H1 (cell line): ENCODE measurements at regions not wholly inside any gene's neighbourhood (a gene's known extent, or its start where the extent isn't known, plus 50 kb on each side); places are given as distances from the start of the nearest gene placed in this dataset.

Source experiments
- CTCF ChIA-PET: fragments of 300-600 bp; sonication (Branson Sonifier 250); formaldehyde crosslinking; loops from one replicate; lab custom pipeline; 2021; ENCODE audit not compliant: partially characterized antibody; lab: Charles Lee
- POLR2A ChIA-PET: fragments of 300-600 bp; sonication (Branson Sonifier 250); formaldehyde crosslinking; loops from one replicate; lab custom pipeline; 2021; ENCODE audit warnings: inconsistent platforms; ENCODE audit not compliant: partially characterized antibody; lab: Charles Lee
- DNase-seq, 2 experiments: peaks; one replicate each; pipeline versions ENCODE4 v3.0.0 to v3.0.0-alpha.2; 2010 to 2022; ENCODE audit warnings: low spot score in 2 of 2, low read depth in 1 of 2, mixed read lengths in 1 of 2
- FAIRE-seq: peaks from 2 replicates; lab custom pipeline; 2011; peaks lifted over from hg19 to GRCh38; lab: Jason Lieb, UNC
- H2AFZ ChIP-seq: 2 replicates; pipeline ENCODE4 v1.8.1; 2012; ENCODE audit warnings: low read length, inconsistent platforms
- H2AK5ac ChIP-seq: 2 replicates; pipeline ENCODE4 v1.6.1; 2013; ENCODE audit warnings: low read depth, low read length
- H2BK120ac ChIP-seq: replicated peaks from 2 replicates; pipeline ENCODE3; 2013; ENCODE audit warnings: low read depth, low read length, inconsistent platforms
- H2BK12ac ChIP-seq: 2 replicates; pipeline ENCODE4 v1.6.1; 2013; ENCODE audit warnings: low read depth, low read length
- H2BK15ac ChIP-seq: 2 replicates; pipeline ENCODE4 v1.6.1; 2013; ENCODE audit warnings: low read length
- H2BK20ac ChIP-seq: 2 replicates; pipeline ENCODE4 v1.6.1; 2013; ENCODE audit warnings: low read length
- H2BK5ac ChIP-seq: 2 replicates; pipeline ENCODE4 v1.6.1; 2013; ENCODE audit warnings: low read depth, low read length
- H3K14ac ChIP-seq: 2 replicates; pipeline ENCODE4 v1.6.1; 2013; ENCODE audit warnings: inconsistent platforms; ENCODE audit not compliant: insufficient read length
- H3K18ac ChIP-seq: 2 replicates; pipeline ENCODE4 v1.6.1; 2013; ENCODE audit warnings: low read length; ENCODE audit errors: extremely low read depth
- H3K23ac ChIP-seq: 2 replicates; pipeline ENCODE4 v1.6.1; 2013; ENCODE audit warnings: inconsistent platforms; ENCODE audit not compliant: insufficient read length
- H3K23me2 ChIP-seq: 2 replicates; pipeline ENCODE4 v1.6.1; 2013; ENCODE audit warnings: low read depth, low read length
- H3K27ac ChIP-seq: 2 replicates; pipeline ENCODE4 v1.6.1; 2011; ENCODE audit warnings: low read depth, low read length, inconsistent platforms
- H3K27me3 ChIP-seq, 4 experiments: replicated peaks in 1 of 4; 1 replicate in 1 of 4; 2 replicates in 3 of 4; pipeline versions ENCODE4 v1.6.1 to v1.8.1; 2011 to 2013; ENCODE audit warnings: low read length in 3 of 4, mild to moderate bottlenecking in 3 of 4, inconsistent platforms in 2 of 4, mixed read lengths in 2 of 4, moderate library complexity in 1 of 4; ENCODE audit not compliant: control insufficient read depth in 3 of 4, insufficient read depth in 3 of 4; ENCODE audit errors: extremely low read depth in 1 of 4
- H3K36me3 ChIP-seq, 4 experiments: 2 replicates each; pipeline versions ENCODE4 v1.6.1 to v1.8.1; 2011 to 2013; ENCODE audit warnings: mild to moderate bottlenecking in 4 of 4, low read length in 3 of 4, moderate library complexity in 2 of 4, control low read depth in 1 of 4, inconsistent platforms in 1 of 4; ENCODE audit not compliant: insufficient read depth in 4 of 4, control insufficient read depth in 2 of 4
- H3K4ac ChIP-seq: replicated peaks from 2 replicates; pipeline ENCODE3; 2013; ENCODE audit warnings: low read length, low read depth, mixed read lengths, inconsistent platforms; ENCODE audit not compliant: insufficient read length
- H3K4me1 ChIP-seq, 4 experiments: replicated peaks in 1 of 4; 1 replicate in 1 of 4; 2 replicates in 3 of 4; pipeline versions ENCODE4 v1.6.1 to v1.8.1; 2011 to 2013; ENCODE audit warnings: low read length in 3 of 4, inconsistent platforms in 2 of 4, mixed read lengths in 1 of 4; ENCODE audit not compliant: insufficient read depth in 4 of 4, control insufficient read depth in 3 of 4
- H3K4me2 ChIP-seq, 2 experiments: 2 replicates each; pipeline versions ENCODE4 v1.6.1 to v1.8.1; 2011 to 2013; ENCODE audit warnings: low read depth in 2 of 2, low read length in 2 of 2, control low read depth in 1 of 2, inconsistent platforms in 1 of 2, mild to moderate bottlenecking in 1 of 2; ENCODE audit not compliant: insufficient read depth in 1 of 2
- H3K4me3 ChIP-seq, 4 experiments: fragments of 200-600, 300-600 bp in 1 of 4; sonication (generic), shearing (Covaris generic), sonication (Bioruptor Twin) in 1 of 4; 2 replicates each; pipeline versions ENCODE4 v1.5.1 to v1.8.1; 2011 to 2016; ENCODE audit warnings: low read length in 4 of 4, low read depth in 3 of 4, control low read depth in 2 of 4, inconsistent platforms in 2 of 4, mild to moderate bottlenecking in 2 of 4, mixed read lengths in 1 of 4, moderate library complexity in 1 of 4; ENCODE audit not compliant: insufficient read depth in 2 of 4; ENCODE audit errors: extremely low read depth in 1 of 4
- H3K56ac ChIP-seq: replicated peaks from 2 replicates; pipeline ENCODE3; 2013; ENCODE audit warnings: low read depth, mild to moderate bottlenecking, mixed read lengths, low read length, inconsistent platforms; ENCODE audit not compliant: insufficient read length
- H3K79me1 ChIP-seq: 2 replicates; pipeline ENCODE4 v1.6.1; 2013; ENCODE audit warnings: low read depth, low read length, control low read depth
- H3K79me2 ChIP-seq, 2 experiments: 2 replicates each; pipeline versions ENCODE4 v1.6.1 to v1.8.1; 2012 to 2013; ENCODE audit warnings: low read length in 2 of 2, mild to moderate bottlenecking in 2 of 2, inconsistent platforms in 1 of 2; ENCODE audit not compliant: insufficient read depth in 2 of 2, control insufficient read depth in 1 of 2
- H3K9ac ChIP-seq, 4 experiments: replicated peaks in 1 of 4; 1 replicate in 1 of 4; 2 replicates in 3 of 4; pipeline versions ENCODE4 v1.6.1 to v1.8.1; 2011 to 2013; ENCODE audit warnings: low read depth in 3 of 4, low read length in 3 of 4, control low read depth in 2 of 4, mild to moderate bottlenecking in 2 of 4, moderate library complexity in 2 of 4, inconsistent platforms in 1 of 4; ENCODE audit errors: extremely low read depth in 1 of 4
- H3K9me3 ChIP-seq, 2 experiments: 2 replicates each; pipeline versions ENCODE4 v1.6.1 to v1.8.1; 2012 to 2013; ENCODE audit warnings: mild to moderate bottlenecking in 2 of 2, moderate library complexity in 2 of 2, control low read depth in 1 of 2, inconsistent platforms in 1 of 2, low read depth in 1 of 2, low read length in 1 of 2, mixed read lengths in 1 of 2; ENCODE audit not compliant: insufficient read depth in 2 of 2
- H4K20me1 ChIP-seq, 2 experiments: replicated peaks in 1 of 2; 2 replicates each; pipeline versions ENCODE3 to v1.8.1; 2011 to 2013; ENCODE audit warnings: inconsistent platforms in 2 of 2, low read length in 2 of 2, mild to moderate bottlenecking in 1 of 2; ENCODE audit not compliant: insufficient read depth in 2 of 2, control insufficient read depth in 1 of 2
- H4K5ac ChIP-seq: 2 replicates; pipeline ENCODE4 v1.6.1; 2013; ENCODE audit warnings: low read length, low read depth, mixed read lengths, inconsistent platforms; ENCODE audit not compliant: insufficient read length
- H4K8ac ChIP-seq: 2 replicates; pipeline ENCODE4 v1.8.0; 2013; ENCODE audit warnings: mild to moderate bottlenecking, moderate library complexity, low read length, inconsistent platforms; ENCODE audit not compliant: insufficient read depth; ENCODE audit errors: extremely low read depth
- H4K91ac ChIP-seq: replicated peaks from 2 replicates; pipeline ENCODE3; 2013; ENCODE audit warnings: low read length, mixed read lengths, inconsistent platforms; ENCODE audit not compliant: insufficient read length
- CTCF ChIP-seq, 3 experiments: IDR thresholded peaks; 1 replicate in 2 of 3; 2 replicates in 1 of 3; pipeline versions ENCODE4 v1.5.1 to v1.6.1; 2011; ENCODE audit warnings: low read length in 3 of 3, mild to moderate bottlenecking in 3 of 3, inconsistent platforms in 2 of 3, low read depth in 1 of 3, moderate library complexity in 1 of 3; ENCODE audit not compliant: insufficient read depth in 1 of 3; ENCODE audit errors: control extremely low read depth in 1 of 3
- EGR1 ChIP-seq: IDR thresholded peaks from 2 replicates; pipeline ENCODE4 v1.6.1; 2011; ENCODE audit warnings: low read depth, low read length, borderline replicate concordance
- POLR2AphosphoS5 ChIP-seq: IDR thresholded peaks from 2 replicates; pipeline ENCODE4 v1.6.1; 2011; ENCODE audit warnings: low read depth, low read length
- RNF2 ChIP-seq: fragments of 200-900, 300-1000 bp; sonication (generic); IDR thresholded peaks from 2 replicates; pipeline ENCODE4 v1.7.1; 2016; ENCODE audit warnings: borderline replicate concordance, low read depth, mild to moderate bottlenecking, antibody characterized with exemption, low read length; ENCODE audit not compliant: poor library complexity, severe bottlenecking; ENCODE audit errors: missing control alignments
- RXRA ChIP-seq: IDR thresholded peaks from 2 replicates; pipeline ENCODE4 v1.6.1; 2011; ENCODE audit warnings: low read depth, mild to moderate bottlenecking, low read length, moderate library complexity; ENCODE audit not compliant: insufficient read depth
- SP1 ChIP-seq: IDR thresholded peaks from 2 replicates; pipeline ENCODE4 v1.6.1; 2011; ENCODE audit warnings: low read depth, low read length
- TCF12 ChIP-seq: IDR thresholded peaks from 2 replicates; pipeline ENCODE4 v1.6.1; 2011; ENCODE audit warnings: low read depth, mild to moderate bottlenecking, low read length
- WGBS, 2 experiments: shearing (Covaris generic) in 1 of 2; methylation state at CpG; one replicate each; pipeline versions ENCODE4 v1.1.6 to v1.1.7; 2013 to 2015; ENCODE audit warnings: low lambda C conversion rate in 2 of 2, mixed read lengths in 2 of 2, inconsistent platforms in 1 of 2, low coverage in 1 of 2, missing lambda C conversion rate in 1 of 2; ENCODE audit not compliant: insufficient replicate concordance in 2 of 2, insufficient coverage in 1 of 2, insufficient read length in 1 of 2; ENCODE audit errors: extremely low coverage in 1 of 2, missing lambda C conversion rate in 1 of 2; 5-methylcytosine and 5-hydroxymethylcytosine counted together
- TF ChIP-seq, protein P1 (sequence below): IDR thresholded peaks from 2 replicates; pipeline ENCODE4 v1.6.1; 2012; ENCODE audit warnings: low read length, inconsistent platforms

DNA sequence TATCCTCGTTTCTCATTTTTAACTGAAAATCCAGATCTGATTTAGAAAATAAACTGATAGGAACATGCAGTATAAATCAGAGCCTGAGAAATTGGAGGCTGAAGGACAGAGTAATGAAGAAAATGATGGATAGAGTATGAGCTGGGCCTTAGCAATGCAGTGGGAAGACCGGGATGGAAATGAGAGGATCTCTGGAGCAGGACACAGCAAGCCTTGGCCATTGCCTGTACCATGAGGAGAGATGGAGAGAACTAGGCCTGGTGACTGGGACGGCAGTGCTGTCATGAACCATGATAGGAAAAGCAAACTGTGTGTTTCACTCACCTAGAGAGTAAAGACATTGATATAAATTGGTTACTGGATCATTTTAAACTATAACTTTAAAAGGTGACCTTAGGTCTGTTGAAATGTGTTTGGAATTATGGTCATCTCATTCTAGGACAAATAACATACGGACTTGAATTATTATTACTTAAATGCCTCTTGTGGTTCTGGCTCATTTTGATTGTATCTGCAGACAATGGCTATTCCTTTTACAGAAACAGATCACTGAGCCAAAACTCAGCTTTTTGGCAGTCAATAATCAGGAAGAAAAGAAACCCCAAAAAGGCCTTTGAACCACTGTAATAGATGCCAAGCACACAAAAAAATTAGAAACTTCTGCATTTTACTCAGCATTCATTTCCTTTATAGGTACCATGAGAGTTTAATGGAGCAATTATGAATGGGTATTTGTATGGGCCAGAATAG is 251.9 kb upstream of the PRKD1 start:
- no peaks in the 10 kb centered on the region for H3K36me3 ChIP-seq
- H2BK15ac ChIP-seq: no peak overlapping the region
- no peak overlapping the region for H2BK120ac ChIP-seq
- POLR2A ChIA-PET: no interaction called here
- no peak overlapping the region for H2AK5ac ChIP-seq
- no peak overlapping the region for H3K27ac ChIP-seq
- H3K14ac ChIP-seq: no peak overlapping the region
- H3K4me3 ChIP-seq: no peak overlapping the region
- H2BK5ac ChIP-seq: no peak overlapping the region
- H2AFZ ChIP-seq: no peak overlapping the region
- FAIRE-seq (no peak), DNase-seq (no peak)
- H2BK12ac ChIP-seq: no peak overlapping the region
- H4K20me1 ChIP-seq: no peaks in the 10 kb centered on the region
- peaks cover 0 to 1% (median 0%) of the 10 kb centered on the region in 4 experiments; a peak in 1 of 7 replicates for H3K27me3 ChIP-seq
- H3K18ac ChIP-seq: no peak overlapping the region
- 95% methylated on average over 3 of the region's 4 CpGs; no CpG with 5 or more reads in 1 of the 2 experiments for WGBS, 2 experiments
- H3K4ac ChIP-seq: no peak overlapping the region
- H4K91ac ChIP-seq: no peak overlapping the region
- H4K5ac ChIP-seq: no peak overlapping the region
- H3K79me2 ChIP-seq: no peaks in the 10 kb centered on the region
- no peak overlapping the region for H3K9ac ChIP-seq
- H3K23me2 ChIP-seq: no peaks in the 10 kb centered on the region
- H3K79me1 ChIP-seq: no peaks in the 10 kb centered on the region
- no peaks in the 10 kb centered on the region for H3K4me1 ChIP-seq
- H3K23ac ChIP-seq: no peak overlapping the region
- H3K56ac ChIP-seq: no peak overlapping the region
- CTCF ChIA-PET: no interaction called here
- no peaks in the 10 kb centered on the region for H3K9me3 ChIP-seq
- H4K8ac ChIP-seq: no peak overlapping the region
- H2BK20ac ChIP-seq: no peak overlapping the region
- no peak overlapping the region for H3K4me2 ChIP-seq
- no peak for TF ChIP-seq POLR2AphosphoS5
- TF ChIP-seq SP1: no peak
- TF ChIP-seq CTCF (IDR thresholded peaks at IDR 0.05; ENCODE audit: control extremely low read depth in 1 of 3, insufficient read depth in 1 of 3, low read depth in 1 of 3, low read length in 3 of 3): no peak
- TF ChIP-seq TCF12: no peak
- TF ChIP-seq RNF2: no peak
- TF ChIP-seq, protein P1, sequence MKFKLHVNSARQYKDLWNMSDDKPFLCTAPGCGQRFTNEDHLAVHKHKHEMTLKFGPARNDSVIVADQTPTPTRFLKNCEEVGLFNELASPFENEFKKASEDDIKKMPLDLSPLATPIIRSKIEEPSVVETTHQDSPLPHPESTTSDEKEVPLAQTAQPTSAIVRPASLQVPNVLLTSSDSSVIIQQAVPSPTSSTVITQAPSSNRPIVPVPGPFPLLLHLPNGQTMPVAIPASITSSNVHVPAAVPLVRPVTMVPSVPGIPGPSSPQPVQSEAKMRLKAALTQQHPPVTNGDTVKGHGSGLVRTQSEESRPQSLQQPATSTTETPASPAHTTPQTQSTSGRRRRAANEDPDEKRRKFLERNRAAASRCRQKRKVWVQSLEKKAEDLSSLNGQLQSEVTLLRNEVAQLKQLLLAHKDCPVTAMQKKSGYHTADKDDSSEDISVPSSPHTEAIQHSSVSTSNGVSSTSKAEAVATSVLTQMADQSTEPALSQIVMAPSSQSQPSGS: no peak
- TF ChIP-seq RXRA: no peak
- no peak for TF ChIP-seq EGR1
